GM12878 (cell line): ENCODE measurements at regions not wholly inside any gene's neighbourhood (a gene's known extent, or its start where the extent isn't known, plus 50 kb on each side); places are given as distances from the start of the nearest gene placed in this dataset.
A peak's percentile ranks its signal among the peaks of the same experiment; 100 is the strongest.

Experiments used
- ATAC-seq: fragments of 200-7000 bp; cut with Tn5 transposase; 3 replicates; pipeline ENCODE4 v1.9.1; 2020; ENCODE audit warnings: mild to moderate bottlenecking, moderate library complexity
- BruUV-seq: library from RNA; stranded (reverse); fragments of 400-500 nt; replicated peaks from 2 replicates; lab custom pipeline; 2021; lab: Mats Ljungman, UMichigan
- CTCF ChIA-PET: fragments of 300-600 bp; sonication (Branson Sonifier 250); formaldehyde crosslinking; extraction: SDS; loops from one replicate; lab custom pipeline; 2021; ENCODE audit warnings: inconsistent platforms; lab: Yijun Ruan, JAX
- POLR2A ChIA-PET: fragments of 350-600 bp; formaldehyde crosslinking; extraction: SDS; loops from one replicate; lab custom pipeline; 2021; ENCODE audit warnings: inconsistent platforms; lab: Charles Lee
- RAD21 ChIA-PET: fragments of 300-600 bp; sonication (Branson Sonifier 250); formaldehyde crosslinking; loops from one replicate; lab custom pipeline; 2023; ENCODE audit warnings: antibody characterized with exemption; ENCODE audit not compliant: unreplicated experiment; lab: Charles Lee
- SMC1A ChIA-PET: fragments of 300-600 bp; sonication (Branson Sonifier 250); formaldehyde crosslinking; loops from one replicate; lab custom pipeline; 2023; ENCODE audit not compliant: unreplicated experiment, uncharacterized antibody; lab: Charles Lee
- DNase-seq: peaks from one replicate; pipeline ENCODE4 v3.0.0-alpha.2; 2011; ENCODE audit warnings: low read depth, low spot score
- FAIRE-seq: peaks from 3 replicates; lab custom pipeline; 2011; peaks lifted over from hg19 to GRCh38; lab: Jason Lieb, UNC
- H2AFZ ChIP-seq: 2 replicates; pipeline ENCODE4 v1.6.0; 2011; ENCODE audit warnings: low read depth, low read length, control low read depth; ENCODE audit not compliant: control insufficient read depth
- H3K27ac ChIP-seq: 2 replicates; pipeline ENCODE4 v1.5.1; 2011; ENCODE audit warnings: control low read depth; ENCODE audit not compliant: control insufficient read depth, insufficient read depth
- H3K27me3 ChIP-seq, 2 experiments: replicated peaks in 1 of 2; 2 replicates each; pipeline versions ENCODE4 v1.6.0 to v1.6.1; 2011; ENCODE audit warnings: low read length in 1 of 2; ENCODE audit not compliant: control insufficient read depth in 2 of 2, insufficient read depth in 2 of 2
- H3K36me3 ChIP-seq, 2 experiments: 2 replicates each; pipeline ENCODE4 v1.5.1; 2011; ENCODE audit warnings: low read length in 1 of 2; ENCODE audit not compliant: control insufficient read depth in 2 of 2, insufficient read depth in 2 of 2
- H3K4me1 ChIP-seq: 2 replicates; pipeline ENCODE4 v1.6.1; 2011; ENCODE audit warnings: mild to moderate bottlenecking, low read length, moderate library complexity, mixed read lengths; ENCODE audit not compliant: control insufficient read depth, insufficient read depth
- H3K4me2 ChIP-seq: 2 replicates; pipeline ENCODE4 v1.6.0; 2011; ENCODE audit warnings: control low read depth; ENCODE audit not compliant: control insufficient read depth, insufficient read depth
- H3K4me3 ChIP-seq: fragments of 200-600 bp; sonication (generic); 2 replicates; pipeline ENCODE4 v1.5.1; 2016
- H3K79me2 ChIP-seq: 2 replicates; pipeline ENCODE4 v1.6.0; 2011; ENCODE audit warnings: low read length; ENCODE audit not compliant: control insufficient read depth, insufficient read depth
- H3K9ac ChIP-seq: 2 replicates; pipeline ENCODE4 v1.8.0; 2011; ENCODE audit warnings: low read length, control low read depth, mixed read lengths; ENCODE audit not compliant: control insufficient read depth, insufficient read depth
- H3K9me3 ChIP-seq: replicated peaks from 3 replicates; pipeline ENCODE4 v1.5.1; 2011; ENCODE audit warnings: mild to moderate bottlenecking, low read length; ENCODE audit not compliant: control insufficient read depth, insufficient read depth
- H4K20me1 ChIP-seq: 2 replicates; pipeline ENCODE4 v1.6.0; 2011; ENCODE audit not compliant: control insufficient read depth, insufficient read depth
- BHLHE40 ChIP-seq, 2 experiments: fragments of 450-650 bp in 1 of 2; IDR thresholded peaks; 2 replicates each; pipeline ENCODE4 v1.6.1; 2011 to 2017; ENCODE audit warnings: low read depth in 2 of 2, borderline replicate concordance in 1 of 2, improper control_type of control experiment in 1 of 2, low read length in 1 of 2, mild to moderate bottlenecking in 1 of 2
- CUX1 ChIP-seq: IDR thresholded peaks from 2 replicates; pipeline ENCODE4 v1.6.1; 2012; ENCODE audit warnings: improper control_type of control experiment, low read depth, low read length; ENCODE audit not compliant: insufficient replicate concordance
- HDAC6 ChIP-seq: fragments of 200-600 bp; sonication (generic); IDR thresholded peaks from one replicate; pipeline ENCODE4 v1.8.0; 2017; ENCODE audit warnings: antibody characterized with exemption; ENCODE audit not compliant: unreplicated experiment
- MTA2 ChIP-seq: fragments of 450-650 bp; IDR thresholded peaks from 2 replicates; pipeline ENCODE4 v1.6.1; 2016; ENCODE audit warnings: low read depth, mild to moderate bottlenecking, moderate library complexity
- SIX5 ChIP-seq: IDR thresholded peaks from 2 replicates; pipeline ENCODE4 v1.6.1; 2011; ENCODE audit warnings: mild to moderate bottlenecking, low read depth, low read length, moderate library complexity; ENCODE audit not compliant: severe bottlenecking
- WGBS: methylation state at CpG from one replicate; pipeline ENCODE4 v1.1.6; 2016; ENCODE audit warnings: low lambda C conversion rate; ENCODE audit not compliant: insufficient replicate concordance, insufficient coverage; ENCODE audit errors: missing lambda C conversion rate; 5-methylcytosine and 5-hydroxymethylcytosine counted together
- in situ Hi-C: fragments of 300-500 bp; cut with MboI; formaldehyde crosslinking; loops from 9 replicates; pipeline ENCODE4 v1.14.3; 2018; ENCODE audit warnings: mixed read lengths
- intact Hi-C: fragments of 100-400 bp; cut with micrococcal nuclease; formaldehyde crosslinking; loops from one replicate; pipeline ENCODE4 v1.14.2; 2022; ENCODE audit not compliant: unreplicated experiment
- TF ChIP-seq, protein P1 (sequence below): IDR thresholded peaks from 2 replicates; pipeline ENCODE4 v1.6.1; 2011; ENCODE audit warnings: mild to moderate bottlenecking, low read depth, low read length, moderate library complexity; ENCODE audit not compliant: insufficient replicate concordance
- TF ChIP-seq, protein P2 (sequence below): IDR thresholded peaks from 2 replicates; pipeline ENCODE4 v1.6.1; 2011; ENCODE audit warnings: borderline replicate concordance, low read depth, mild to moderate bottlenecking, moderate library complexity, low read length; ENCODE audit not compliant: insufficient read depth, poor library complexity, severe bottlenecking

GRCh38 chr17:77803726-77804125, 154.8 kb upstream of the TNRC6C start:
- WGBS: 56% methylated on average over 10 of the region's 10 CpGs
- H3K27me3 ChIP-seq: peaks cover 2 to 7% of the 10 kb centered on the region in 2 experiments; a peak in 2 of 4 replicates
- TF ChIP-seq SIX5: no peak
- TF ChIP-seq, protein P1, sequence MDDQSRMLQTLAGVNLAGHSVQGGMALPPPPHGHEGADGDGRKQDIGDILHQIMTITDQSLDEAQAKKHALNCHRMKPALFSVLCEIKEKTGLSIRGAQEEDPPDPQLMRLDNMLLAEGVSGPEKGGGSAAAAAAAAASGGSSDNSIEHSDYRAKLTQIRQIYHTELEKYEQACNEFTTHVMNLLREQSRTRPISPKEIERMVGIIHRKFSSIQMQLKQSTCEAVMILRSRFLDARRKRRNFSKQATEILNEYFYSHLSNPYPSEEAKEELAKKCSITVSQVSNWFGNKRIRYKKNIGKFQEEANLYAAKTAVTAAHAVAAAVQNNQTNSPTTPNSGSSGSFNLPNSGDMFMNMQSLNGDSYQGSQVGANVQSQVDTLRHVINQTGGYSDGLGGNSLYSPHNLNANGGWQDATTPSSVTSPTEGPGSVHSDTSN: peak; percentile 55
- TF ChIP-seq MTA2: no peak
- TF ChIP-seq HDAC6: no peak
- TF ChIP-seq BHLHE40 (IDR thresholded peaks at IDR 0.05; ENCODE audit: borderline replicate concordance in 1 of 2, low read depth in 2 of 2, low read length in 1 of 2): 0 out of 4 replicates have a peak, but pooled peaks of 1 of the 2 experiments have one; percentile 8
- TF ChIP-seq, protein P2, sequence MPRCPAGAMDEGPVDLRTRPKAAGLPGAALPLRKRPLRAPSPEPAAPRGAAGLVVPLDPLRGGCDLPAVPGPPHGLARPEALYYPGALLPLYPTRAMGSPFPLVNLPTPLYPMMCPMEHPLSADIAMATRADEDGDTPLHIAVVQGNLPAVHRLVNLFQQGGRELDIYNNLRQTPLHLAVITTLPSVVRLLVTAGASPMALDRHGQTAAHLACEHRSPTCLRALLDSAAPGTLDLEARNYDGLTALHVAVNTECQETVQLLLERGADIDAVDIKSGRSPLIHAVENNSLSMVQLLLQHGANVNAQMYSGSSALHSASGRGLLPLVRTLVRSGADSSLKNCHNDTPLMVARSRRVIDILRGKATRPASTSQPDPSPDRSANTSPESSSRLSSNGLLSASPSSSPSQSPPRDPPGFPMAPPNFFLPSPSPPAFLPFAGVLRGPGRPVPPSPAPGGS: peak; percentile 97
- TF ChIP-seq CUX1: no peak
- no peak overlapping the region for H3K27ac ChIP-seq
- SMC1A ChIA-PET: no interaction called here
- H3K9me3 ChIP-seq: no peaks in the 10 kb centered on the region
- H2AFZ ChIP-seq: no peak overlapping the region
- intact Hi-C loops (no loop called here), in situ Hi-C loops (no loop called here)
- no peaks in the 10 kb centered on the region for H4K20me1 ChIP-seq
- ATAC-seq (no peak), DNase-seq (no peak), FAIRE-seq (no peak)
- no peaks in the 10 kb centered on the region for H3K79me2 ChIP-seq
- RAD21 ChIA-PET: no interaction called here
- H3K4me1 ChIP-seq: no peaks in the 10 kb centered on the region
- no TSS peak for BruUV-seq
- H3K9ac ChIP-seq: no peak overlapping the region
- H3K36me3 ChIP-seq: no peaks in the 10 kb centered on the region
- POLR2A ChIA-PET: no interaction called here
- CTCF ChIA-PET: no interaction called here
- H3K4me2 ChIP-seq: no peak overlapping the region
- H3K4me3 ChIP-seq: no peak overlapping the region
